ENCODE measurements at regions not wholly inside any gene's neighbourhood (a gene's known extent, or its start where the extent isn't known, plus 50 kb on each side); places are given as distances from the start of the nearest gene placed in this dataset.

GRCh38 chr12:61687407-61687806 lies 572.8 kb upstream of the USP15 start:
- DNase-seq: no peak

GRCh38 chr12:61694214-61694613 lies 566.0 kb upstream of the USP15 start:
- DNase-seq: no peak

GRCh38 chr12:61701471-61701870 lies 558.7 kb upstream of the USP15 start:
- no peak for DNase-seq

- DNase-seq: no peak
Observed at GRCh38 chr12:61706783-61707182, 553.4 kb upstream of the USP15 start.

- DNase-seq: no peak
Observed at GRCh38 chr12:61713121-61713520, 547.1 kb upstream of the USP15 start.

- DNase-seq: no peak
Observed at GRCh38 chr12:61717986-61718385, 542.2 kb upstream of the USP15 start.

GRCh38 chr12:61739925-61740324 lies 520.3 kb upstream of the USP15 start:
- DNase-seq: no peak

- no peak for DNase-seq
Observed at GRCh38 chr12:61750604-61751003, 509.6 kb upstream of the USP15 start.

GRCh38 chr12:61754214-61754613 lies 506.0 kb upstream of the USP15 start:
- no peak for DNase-seq

GRCh38 chr12:61757831-61758505 lies 502.2 kb upstream of the USP15 start:
- no peak for DNase-seq

- no peak for DNase-seq
Observed at GRCh38 chr12:61758661-61759060, 501.5 kb upstream of the USP15 start.

GRCh38 chr12:61765926-61766325 lies 494.3 kb upstream of the USP15 start:
- no peak for DNase-seq

- no peak for DNase-seq
Observed at GRCh38 chr12:61780435-61780834, 479.8 kb upstream of the USP15 start.

- no peak for DNase-seq
Observed at GRCh38 chr12:61781021-61781581, 479.1 kb upstream of the USP15 start.

- no peak for DNase-seq
Observed at GRCh38 chr12:61796846-61797245, 463.4 kb upstream of the USP15 start.

GRCh38 chr12:61797266-61797665 lies 462.9 kb upstream of the USP15 start:
- no peak for DNase-seq

- DNase-seq: no peak
Observed at GRCh38 chr12:61798778-61799177, 461.4 kb upstream of the USP15 start.

GRCh38 chr12:61804301-61804700 lies 455.9 kb upstream of the USP15 start:
- DNase-seq: no peak

GRCh38 chr12:61808856-61809255 lies 451.3 kb upstream of the USP15 start:
- DNase-seq: no peak

- DNase-seq: no peak
Observed at GRCh38 chr12:61810486-61810885, 449.7 kb upstream of the USP15 start.

- DNase-seq: no peak
Observed at GRCh38 chr12:61821381-61821780, 438.8 kb upstream of the USP15 start.

- no peak for DNase-seq
Observed at GRCh38 chr12:61823102-61823501, 437.1 kb upstream of the USP15 start.

GRCh38 chr12:61846765-61847164 lies 413.4 kb upstream of the USP15 start:
- DNase-seq: no peak

GRCh38 chr12:61848893-61849292 lies 411.3 kb upstream of the USP15 start:
- no peak for DNase-seq

- DNase-seq: no peak
Observed at GRCh38 chr12:61853945-61854344, 406.3 kb upstream of the USP15 start.
